ENCODE measurements at regions not wholly inside any gene's neighbourhood (a gene's known extent, or its start where the extent isn't known, plus 50 kb on each side); places are given as distances from the start of the nearest gene placed in this dataset.
A peak's percentile ranks its signal among the peaks of the same experiment; 100 is the strongest.
"Not testable (repeated sequence)": the region's sequence is repeated elsewhere in the genome, so short reads cannot be mapped to it uniquely, and the experiment has no call there.

GRCh38 chr1:73033640-73034039 is 751.3 kb upstream of the NEGR1 start:
- DNase-seq: no peak

GRCh38 chr1:73029571-73029970 is 747.2 kb upstream of the NEGR1 start:
- DNase-seq: no peak

- no peak for DNase-seq
Observed at GRCh38 chr1:73026114-73026513, 743.8 kb upstream of the NEGR1 start.

GRCh38 chr1:73009938-73010337 is 727.6 kb upstream of the NEGR1 start:
- DNase-seq: no peak

DNA sequence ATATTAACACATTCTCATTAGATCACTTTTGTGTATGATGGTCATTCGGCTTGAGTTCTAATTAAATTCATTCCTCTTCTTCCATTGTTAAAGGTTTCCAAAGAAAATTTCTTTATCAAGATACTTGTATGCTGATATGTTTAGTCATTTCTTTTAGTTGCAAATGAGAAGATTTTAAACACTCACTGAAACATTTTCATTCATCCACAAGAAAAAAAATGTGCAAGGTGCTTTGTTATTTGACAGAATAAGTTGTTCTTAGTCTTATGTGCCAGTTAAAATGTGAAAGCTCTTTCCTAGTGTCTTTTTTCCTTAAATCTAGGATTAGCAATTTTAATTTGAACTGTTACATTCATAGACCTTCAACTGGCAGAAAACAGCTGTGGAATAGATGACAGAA is 727.0 kb upstream of the NEGR1 start:
- DNase-seq: no peak

- DNase-seq: no peak
Observed at GRCh38 chr1:72997624-72998023, 715.3 kb upstream of the NEGR1 start.

DNA sequence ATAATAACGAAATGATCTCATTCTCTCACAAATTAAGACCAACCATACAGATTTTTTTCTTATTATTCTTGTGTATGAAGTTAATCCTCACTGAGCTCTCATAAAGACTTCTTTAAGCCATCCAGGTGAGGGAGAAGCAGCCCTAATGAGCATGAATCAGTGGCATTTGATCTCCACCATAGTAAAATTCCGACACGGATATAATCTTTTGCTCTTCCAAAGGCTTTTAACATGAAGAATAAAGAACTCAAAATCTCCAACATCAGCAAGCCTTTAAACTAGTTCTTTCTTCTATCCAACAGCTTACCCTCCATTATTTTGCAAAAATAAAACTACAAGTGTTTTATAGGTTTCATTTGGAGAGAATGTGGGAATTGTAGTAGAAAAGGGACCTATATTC is 714.7 kb upstream of the NEGR1 start:
- DNase-seq: no peak

GRCh38 chr1:72987871-72988270 is 705.5 kb upstream of the NEGR1 start:
- not testable (repeated sequence) for DNase-seq

GRCh38 chr1:72986591-72987290 is 704.4 kb upstream of the NEGR1 start:
- DNase-seq: no peak

DNA sequence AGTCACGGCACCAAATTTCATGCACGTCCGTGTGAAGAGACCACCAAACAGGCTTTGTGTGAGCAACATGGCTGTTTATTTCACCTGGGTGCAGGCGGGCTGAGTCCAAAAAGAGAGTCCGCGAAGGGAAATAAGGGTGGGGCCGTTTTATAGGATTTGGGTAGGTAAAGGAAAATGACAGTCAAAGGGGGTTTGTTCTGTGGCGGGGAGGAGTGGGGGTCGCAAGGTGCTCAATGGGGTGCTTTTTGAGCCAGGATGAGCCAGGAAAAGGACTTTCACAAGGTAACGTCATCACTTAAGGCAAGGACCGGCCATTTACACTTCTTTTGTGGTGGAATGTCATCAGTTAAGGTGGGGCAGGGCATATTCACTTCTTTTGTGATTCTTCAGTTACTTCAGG is 702.7 kb upstream of the NEGR1 start:
- DNase-seq: not testable (repeated sequence)

GRCh38 chr1:72983011-72983410 is 700.7 kb upstream of the NEGR1 start:
- not testable (repeated sequence) for DNase-seq

- DNase-seq: no peak
Observed at GRCh38 chr1:72969461-72969860, 687.1 kb upstream of the NEGR1 start.

DNA sequence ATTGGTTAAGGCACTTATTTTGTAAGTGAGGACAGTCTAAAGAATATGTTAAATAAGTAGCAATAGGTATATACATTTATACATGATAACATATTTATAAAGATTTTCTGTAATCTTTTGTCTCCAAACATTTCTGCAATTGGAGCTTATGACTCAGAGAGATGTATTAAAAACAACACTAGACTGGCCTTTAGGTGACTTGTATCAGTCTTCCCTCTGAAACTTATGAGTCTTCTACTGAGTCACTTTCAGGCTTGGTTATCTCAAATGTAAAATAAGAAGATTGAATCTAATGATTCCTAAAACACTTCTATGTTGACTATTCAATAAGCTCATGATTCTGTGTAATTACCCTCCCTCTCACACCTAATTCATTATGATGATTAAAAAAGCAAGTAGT is 672.6 kb upstream of the NEGR1 start:
- DNase-seq: no peak

- not testable (repeated sequence) for DNase-seq
Observed at GRCh38 chr1:72950900-72951299, 668.6 kb upstream of the NEGR1 start.

GRCh38 chr1:72946903-72947499 is 664.7 kb upstream of the NEGR1 start:
- DNase-seq: no peak

GRCh38 chr1:72942008-72942407 is 659.7 kb upstream of the NEGR1 start:
- peak; percentile 23 for DNase-seq

- DNase-seq: no peak
Observed at GRCh38 chr1:72938408-72938807, 656.1 kb upstream of the NEGR1 start.

DNA sequence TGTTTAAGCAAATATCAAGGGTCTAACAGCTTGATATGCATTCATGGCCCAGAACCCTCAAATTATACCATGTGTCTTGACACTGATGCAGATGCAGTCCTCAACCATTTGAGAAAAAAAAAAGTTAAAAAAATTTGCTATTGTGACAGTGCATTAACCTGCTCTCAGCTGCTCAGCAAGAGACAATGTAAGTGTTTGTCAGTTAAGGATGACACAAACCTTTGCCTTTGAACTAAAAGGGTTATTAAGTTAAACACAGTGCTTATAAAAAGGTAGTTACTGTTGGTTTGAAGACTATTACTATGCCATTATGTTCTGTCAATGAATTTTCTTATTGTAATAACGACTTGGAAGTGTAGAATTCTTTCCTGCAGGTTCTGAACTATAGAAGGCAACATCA is 655.6 kb upstream of the NEGR1 start:
- no peak for DNase-seq

GRCh38 chr1:72936942-72937341 is 654.6 kb upstream of the NEGR1 start:
- no peak for DNase-seq

DNA sequence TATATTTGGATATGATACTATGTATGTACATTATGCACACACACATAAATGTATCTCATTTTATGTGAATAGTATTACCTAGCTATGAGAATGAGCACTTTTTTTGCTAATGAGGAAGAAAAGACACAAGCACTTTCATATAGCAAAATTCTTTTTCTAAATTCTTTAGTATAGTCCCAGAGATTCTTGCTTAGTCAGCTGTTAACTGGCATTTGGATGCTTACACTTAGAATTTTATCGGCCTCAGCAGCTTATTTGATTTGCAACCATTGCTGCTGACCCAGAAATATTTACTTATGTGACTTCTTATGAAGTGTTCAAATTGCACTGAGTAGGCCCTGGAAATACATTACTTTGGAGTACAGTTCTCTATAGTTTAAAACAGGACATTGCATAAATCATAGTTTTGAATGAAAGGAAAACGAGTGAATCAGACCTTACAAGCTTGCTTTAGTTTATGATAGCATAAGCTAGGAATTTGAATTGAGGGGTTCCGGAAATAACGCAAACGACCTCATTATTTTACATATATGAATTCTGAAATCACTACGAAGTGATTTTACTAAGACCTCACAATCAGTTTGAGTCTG is 653.9 kb upstream of the NEGR1 start:
- no peak for DNase-seq

DNA sequence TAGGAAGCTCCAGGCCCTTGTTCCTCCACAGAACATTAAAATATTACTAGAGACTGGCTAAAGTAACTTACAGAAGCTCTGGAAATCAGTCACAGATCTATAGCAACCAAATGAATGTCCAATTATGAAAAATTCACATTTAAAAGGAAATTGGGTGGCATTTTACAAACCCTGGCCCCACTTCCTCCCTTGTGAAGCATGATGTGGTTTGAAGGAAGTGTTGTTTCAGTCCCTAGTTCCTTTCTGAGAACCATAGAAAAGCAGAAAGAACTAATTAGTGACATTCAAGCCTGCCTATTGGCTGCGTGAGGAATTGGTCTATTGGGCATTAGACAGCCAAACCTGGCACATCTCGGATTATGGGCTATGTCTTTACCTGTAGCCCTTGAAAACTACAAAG is 649.7 kb upstream of the NEGR1 start:
- DNase-seq: no peak

- DNase-seq: no peak
Observed at GRCh38 chr1:72930528-72930927, 648.2 kb upstream of the NEGR1 start.

DNA sequence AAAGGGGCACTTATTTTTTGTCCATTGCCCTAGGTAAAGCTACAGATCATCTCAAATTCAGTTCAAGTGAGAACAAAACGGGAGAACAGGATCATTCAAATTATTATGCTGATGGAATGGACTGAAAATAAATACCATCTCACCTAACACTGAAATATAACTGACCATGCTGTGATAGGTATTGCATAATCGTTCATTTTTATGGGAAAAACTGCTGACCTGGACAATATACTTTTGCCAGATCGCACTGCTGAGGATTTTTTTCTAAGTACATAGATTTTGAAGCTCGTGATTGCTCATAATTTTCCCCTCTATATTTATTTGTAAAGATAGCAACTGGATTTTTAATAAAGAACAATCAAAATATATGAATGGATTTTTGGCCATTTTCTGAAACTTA is 636.6 kb upstream of the NEGR1 start:
- DNase-seq: no peak

DNA sequence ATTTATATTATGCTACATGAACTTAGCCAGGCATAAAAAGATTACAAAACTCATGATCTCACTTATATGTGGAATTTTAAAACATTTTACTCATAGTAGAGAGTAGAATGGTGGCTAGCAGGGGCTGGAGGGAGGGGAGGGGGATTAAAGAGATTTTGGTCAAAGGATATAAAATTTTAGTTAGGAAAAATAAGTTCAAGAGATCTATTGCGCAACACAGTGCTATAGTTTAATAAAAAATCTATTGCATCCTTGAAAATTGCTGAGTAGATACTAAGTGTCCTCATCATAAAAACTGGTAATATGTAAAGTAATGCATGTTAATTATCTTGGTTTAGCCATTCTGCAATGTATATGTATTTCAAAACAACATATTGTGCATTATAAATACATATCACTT is 635.6 kb upstream of the NEGR1 start:
- DNase-seq: no peak

GRCh38 chr1:72915581-72915980 is 633.2 kb upstream of the NEGR1 start:
- DNase-seq: no peak

All from right hindlimb (tissue), 1 donor.